GM18502 (cell line): ENCODE measurements at regions not wholly inside any gene's neighbourhood (a gene's known extent, or its start where the extent isn't known, plus 50 kb on each side); places are given as distances from the start of the nearest gene placed in this dataset.

ENCODE experiments used
- ATAC-seq: cut with Tn5 transposase; IDR thresholded peaks from one replicate; pipeline ENCODE4 v1.9.1; 2021; ENCODE audit warnings: mild to moderate bottlenecking; ENCODE audit not compliant: unreplicated experiment, poor library complexity

- no peak for ATAC-seq
Observed at GRCh38 chr1:56360021-56360420, 219.3 kb downstream of the PLPP3 start.

- ATAC-seq: no peak
Observed at GRCh38 chr1:56359056-56359455, 220.3 kb downstream of the PLPP3 start.

DNA sequence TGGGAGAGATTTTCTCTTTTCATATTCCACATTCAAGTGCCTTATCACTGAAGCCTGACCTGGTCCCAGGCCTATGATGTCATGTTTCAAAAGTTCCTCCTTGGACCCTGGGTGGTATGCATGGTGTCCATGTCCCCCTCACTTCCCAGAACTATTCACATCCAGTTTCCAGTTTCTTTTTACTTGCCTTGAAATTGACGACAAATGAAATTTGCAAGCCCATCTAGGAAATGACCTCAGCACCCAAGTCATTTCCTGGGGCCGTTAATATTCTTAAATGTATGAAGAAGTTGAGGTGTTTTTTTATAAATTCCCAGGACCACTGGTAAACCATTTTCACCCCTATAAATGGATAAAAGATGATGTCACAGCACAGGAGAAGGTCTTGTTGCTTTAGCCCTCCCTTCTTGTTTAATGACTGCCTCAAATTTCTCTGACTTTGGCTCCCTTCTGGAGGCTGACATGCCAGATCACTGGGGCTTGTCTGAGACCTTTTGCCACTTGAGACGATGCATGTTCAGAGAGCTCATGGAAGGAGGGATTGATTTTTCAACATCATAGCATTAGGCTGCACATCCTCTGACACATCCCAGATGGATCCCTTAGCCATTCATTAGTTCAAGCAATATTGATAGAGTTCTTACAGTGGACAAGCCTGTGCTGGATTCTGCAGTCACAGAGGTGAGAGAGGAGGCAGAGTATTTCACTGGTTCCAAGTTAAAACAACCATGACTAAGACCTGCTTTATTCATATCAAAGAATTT is 221.3 kb downstream of the PLPP3 start:
- ATAC-seq: no peak

DNA sequence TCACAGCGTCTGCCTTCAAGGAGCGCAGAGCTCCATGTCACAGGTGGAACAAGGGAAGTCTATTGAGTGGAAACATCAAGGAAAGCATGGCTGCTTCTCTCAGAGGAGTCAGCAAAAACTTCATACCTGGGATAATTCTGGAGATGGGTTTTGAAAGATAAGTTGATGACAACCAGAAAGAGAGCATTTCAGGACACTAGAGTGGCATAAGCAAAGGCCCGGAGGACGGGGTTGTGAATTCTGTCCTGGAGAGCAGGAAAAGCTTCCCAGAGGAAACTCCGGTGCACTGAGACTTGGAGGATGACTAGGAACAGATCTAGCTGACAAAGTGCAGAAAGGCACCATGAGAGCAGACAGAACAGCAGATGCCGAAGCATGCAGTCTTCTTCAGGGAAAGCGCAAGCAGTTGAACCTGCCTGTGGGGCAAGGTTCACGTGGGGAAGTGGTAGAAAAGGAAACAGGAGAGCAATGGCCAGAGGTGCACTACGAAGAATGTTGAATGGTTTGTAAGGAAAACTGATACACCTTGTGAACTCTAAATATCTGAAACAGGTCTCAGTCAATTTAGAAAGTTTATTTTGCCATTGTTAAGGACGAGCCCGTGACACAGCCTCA is 222.9 kb downstream of the PLPP3 start:
- ATAC-seq: no peak

DNA sequence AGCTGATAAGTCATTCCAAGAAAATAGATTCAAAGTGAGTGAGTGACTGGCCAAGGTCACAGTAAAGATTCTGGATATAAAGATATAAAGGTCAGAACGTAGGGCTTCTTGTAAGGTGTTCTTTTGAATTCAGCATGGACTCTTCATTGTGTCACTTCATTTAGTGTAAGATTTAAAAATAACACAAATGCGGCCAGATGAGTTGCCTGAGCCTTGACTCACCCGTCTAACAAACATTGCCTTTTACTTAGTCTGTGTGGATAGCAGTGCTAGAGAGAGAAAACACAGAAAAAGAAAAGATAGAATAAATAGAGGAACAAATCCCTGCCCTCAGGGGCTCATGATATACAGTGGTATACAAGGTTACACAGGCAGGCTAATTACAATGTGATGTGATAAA is 223.4 kb downstream of the PLPP3 start:
- no peak for ATAC-seq

DNA sequence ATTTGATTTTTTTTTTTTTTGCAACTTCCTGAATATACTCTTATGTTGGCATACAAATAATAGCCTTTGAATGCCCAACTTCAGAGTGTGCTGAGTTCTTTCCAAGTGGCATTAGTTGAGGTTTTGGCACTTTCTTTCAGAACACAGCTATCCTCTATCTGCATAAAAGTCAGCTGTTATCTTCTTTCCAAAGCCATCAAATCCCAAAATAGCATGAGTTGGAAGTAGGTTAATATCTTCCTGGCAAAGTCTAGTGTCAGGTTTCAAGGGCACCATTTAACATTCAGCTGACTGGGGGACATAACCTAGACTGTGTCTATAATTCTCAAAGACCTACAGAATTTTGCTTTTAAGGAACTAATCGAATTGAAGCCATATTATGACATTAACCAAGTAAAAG is 223.9 kb downstream of the PLPP3 start:
- no peak for ATAC-seq

DNA sequence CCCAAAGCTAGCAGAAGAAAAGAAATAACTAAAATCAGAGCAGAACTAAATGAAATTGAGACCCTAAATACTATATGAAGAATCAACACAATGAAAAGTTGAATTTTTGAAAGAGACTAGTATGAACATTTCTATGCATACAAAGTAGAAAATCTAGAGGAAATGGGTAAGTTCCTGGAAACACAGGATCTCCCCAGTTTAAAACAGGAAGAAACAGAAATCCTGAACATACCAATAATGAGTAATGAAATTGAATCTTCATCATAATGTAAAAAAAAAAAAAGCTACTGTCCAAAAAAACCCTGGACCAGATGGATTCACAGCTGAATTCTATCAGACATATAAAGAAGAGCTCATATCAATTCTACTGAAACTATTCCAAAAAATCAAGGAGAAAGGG is 233.5 kb downstream of the PLPP3 start:
- ATAC-seq: no peak

GRCh38 chr1:56340977-56341376 is 238.4 kb downstream of the PLPP3 start:
- no peak for ATAC-seq

DNA sequence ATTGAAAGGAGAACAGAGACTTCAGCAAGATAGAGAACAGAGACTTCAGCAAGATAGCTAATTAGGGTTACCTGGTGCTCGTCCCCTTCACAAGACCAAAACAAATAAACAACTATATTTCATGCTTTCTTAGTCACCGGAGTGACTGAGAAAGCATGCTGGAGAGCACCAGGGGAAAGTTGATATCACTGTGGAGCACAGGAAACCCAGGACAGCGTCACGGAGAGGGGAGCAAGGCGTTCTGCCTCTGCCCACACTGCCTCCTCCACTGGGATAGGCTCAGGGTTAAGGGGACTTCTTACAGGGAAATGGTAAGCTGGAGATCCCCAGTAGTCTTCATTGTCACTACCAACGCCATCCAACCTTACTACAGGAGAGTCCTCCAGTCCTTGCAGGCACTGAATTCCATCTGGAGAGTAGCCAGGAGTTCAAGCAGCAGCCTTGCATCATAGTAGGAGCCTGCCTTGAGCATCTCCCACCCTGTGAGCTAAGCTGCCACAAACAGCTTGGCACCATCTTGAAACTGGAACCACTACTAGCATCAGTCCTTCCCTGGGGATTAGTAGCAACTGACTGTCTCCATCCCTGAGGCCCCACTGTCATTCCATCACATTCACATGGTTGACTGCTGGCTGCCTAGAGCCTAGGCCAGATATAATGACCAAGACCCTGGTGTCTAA is 239.4 kb downstream of the PLPP3 start:
- no peak for ATAC-seq

DNA sequence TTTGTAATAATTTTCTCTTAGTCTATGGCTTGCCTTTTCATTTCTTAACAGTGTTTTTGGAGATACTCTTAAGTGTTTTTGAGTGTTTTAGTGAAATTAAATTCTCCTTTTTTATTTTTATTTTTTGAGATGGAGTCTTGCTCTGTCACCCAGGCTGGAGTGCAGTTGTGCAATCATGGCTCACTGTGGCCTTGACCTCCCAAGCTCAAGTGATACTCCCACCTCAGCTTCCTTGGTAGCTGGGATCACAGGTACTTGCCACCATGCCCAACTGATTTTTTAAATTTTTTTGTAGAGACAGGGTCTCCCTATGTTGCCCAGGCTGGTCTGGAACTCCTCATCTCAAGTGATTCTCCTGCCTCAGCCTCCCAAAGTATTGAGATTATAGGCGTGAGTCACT is 240.3 kb downstream of the PLPP3 start:
- ATAC-seq: no peak

DNA sequence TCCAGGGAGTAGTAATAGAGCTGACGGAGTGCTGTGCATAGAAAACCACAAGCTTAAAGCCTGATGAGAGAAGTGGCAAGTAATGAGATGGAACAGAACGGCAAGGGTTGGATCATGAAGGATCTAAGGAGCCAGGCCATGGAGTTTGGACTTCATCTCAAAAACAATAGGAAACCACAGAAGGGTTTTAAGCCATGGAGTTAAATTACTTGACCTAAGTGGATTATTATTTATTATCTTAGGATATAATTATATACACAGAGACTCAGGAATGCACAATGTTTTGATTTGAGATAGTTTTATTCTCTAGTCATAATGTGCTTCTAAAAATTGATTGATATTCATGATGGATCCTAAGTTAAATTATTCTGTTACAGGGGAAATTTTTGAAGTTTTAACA is 242.4 kb downstream of the PLPP3 start:
- no peak for ATAC-seq

DNA sequence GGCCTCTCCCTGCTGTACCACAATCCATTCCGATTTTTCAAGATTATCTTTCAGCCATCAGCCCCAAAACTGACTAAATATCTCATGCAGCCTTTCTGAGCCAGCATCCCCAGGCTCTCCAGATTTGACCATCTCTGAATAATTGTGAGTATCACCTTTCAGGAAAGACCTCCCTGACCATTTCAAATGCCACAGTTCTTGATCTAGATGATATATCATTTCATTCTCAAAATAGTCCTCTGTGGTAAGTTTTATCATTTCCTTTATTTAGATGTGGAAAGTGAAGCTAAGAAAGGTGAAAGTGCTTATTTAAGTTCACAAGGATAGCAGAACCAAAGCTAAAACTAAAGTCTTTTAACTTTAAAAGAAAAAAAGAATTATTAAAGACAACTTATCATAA is 244.0 kb downstream of the PLPP3 start:
- no peak for ATAC-seq

GRCh38 chr1:56334047-56334446 is 245.3 kb downstream of the PLPP3 start:
- ATAC-seq: no peak

DNA sequence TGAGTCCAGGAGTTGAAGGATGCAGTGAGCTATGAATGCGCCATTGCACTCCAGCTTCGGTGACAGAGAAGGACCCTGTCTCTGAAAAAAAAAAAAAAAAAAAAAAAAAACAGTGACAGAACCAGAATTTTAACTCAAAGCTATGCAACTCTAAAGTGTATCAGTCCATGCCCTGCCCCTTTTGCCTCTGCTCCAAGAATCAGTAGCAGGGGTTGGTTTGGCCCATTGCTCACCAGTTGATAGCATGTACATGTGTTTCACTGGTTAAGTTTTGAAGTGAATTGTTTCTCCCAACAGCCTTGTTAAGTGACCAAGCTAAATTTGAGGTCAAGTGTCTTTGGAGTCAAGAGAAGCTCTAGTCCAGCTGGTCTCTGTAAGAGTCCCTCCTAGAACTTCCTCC is 245.9 kb downstream of the PLPP3 start:
- ATAC-seq: no peak

DNA sequence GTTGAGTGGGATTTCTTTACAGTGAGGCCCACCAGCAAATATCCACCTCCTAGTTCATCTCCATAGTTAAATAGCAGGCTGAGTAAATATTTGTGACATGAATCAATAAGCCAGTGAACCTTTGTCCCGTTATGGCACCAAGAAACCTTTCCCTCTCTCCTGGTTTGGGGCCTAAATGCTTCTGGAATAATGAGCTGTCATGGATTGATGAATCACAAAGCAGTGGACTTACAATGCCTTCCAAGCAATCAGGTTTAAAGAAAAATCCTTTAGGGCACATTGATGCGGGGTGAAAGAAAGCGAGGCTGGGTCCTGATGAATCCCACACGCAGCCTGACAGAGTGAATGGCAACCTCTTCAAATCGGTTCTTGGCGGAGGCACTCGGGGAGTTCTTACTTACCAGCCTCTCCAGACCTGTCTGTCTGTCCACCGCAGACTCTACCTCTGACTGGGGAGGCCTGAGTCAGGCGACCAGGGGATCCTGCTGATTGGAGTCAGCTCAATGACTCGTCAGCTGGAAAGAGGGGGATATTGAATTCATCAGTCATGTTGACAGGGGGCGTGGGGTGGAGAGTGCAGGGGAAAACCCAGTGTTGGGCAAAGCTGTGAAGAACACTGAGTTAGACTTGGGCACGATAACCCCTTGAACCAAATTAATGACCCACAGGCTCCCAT is 247.3 kb downstream of the PLPP3 start:
- ATAC-seq: no peak

- ATAC-seq: no peak
Observed at GRCh38 chr1:56331207-56331891, 248.0 kb downstream of the PLPP3 start.

- ATAC-seq: peak; percentile 94
Observed at GRCh38 chr1:56330391-56331026, 248.9 kb downstream of the PLPP3 start.

DNA sequence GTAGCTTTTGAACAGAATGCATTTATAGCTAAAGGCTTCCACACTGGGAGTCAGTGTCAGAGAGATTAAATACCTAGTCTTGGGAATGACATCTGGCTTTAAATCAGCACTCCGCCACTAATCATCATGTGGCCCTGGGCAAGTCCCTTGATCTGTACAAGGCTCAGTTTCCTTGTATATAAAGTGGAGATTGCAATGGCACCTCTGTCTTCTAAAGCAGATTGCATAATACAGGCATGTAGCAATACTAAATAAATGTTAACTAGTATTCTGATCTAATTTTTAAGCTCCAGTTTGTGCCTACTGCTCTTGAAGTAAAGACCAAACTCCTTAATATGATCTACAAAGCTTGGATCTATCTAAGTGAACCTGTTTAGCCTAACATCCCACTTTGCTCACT is 249.4 kb downstream of the PLPP3 start:
- ATAC-seq: no peak

- ATAC-seq: no peak
Observed at GRCh38 chr1:56327195-56327594, 252.2 kb downstream of the PLPP3 start.

DNA sequence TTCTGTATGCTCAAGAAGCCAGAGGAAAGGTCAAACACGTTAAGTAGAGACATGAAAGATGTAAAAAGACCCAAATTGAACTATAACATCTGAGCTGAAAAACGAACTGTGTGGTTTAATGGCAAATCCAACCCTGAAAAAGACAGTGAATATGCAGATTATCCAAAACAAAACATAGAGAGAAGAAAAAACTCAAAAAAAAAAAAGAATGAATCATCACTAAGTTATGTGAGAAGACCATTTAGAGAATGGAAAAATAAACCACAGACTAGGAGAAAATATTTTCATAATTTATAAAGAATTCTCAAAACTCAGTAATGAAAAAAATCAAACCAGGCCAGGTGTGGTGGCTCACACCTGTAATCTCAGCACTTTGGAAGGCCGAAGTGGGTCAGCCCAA is 253.3 kb downstream of the PLPP3 start:
- no peak for ATAC-seq
